SK-N-MC (cell line): ENCODE measurements at regions not wholly inside any gene's neighbourhood (a gene's known extent, or its start where the extent isn't known, plus 50 kb on each side); places are given as distances from the start of the nearest gene placed in this dataset.

ENCODE experiments used
- DNase-seq: peaks from one replicate; pipeline ENCODE4 v3.0.0-alpha.2; 2011; ENCODE audit warnings: low read depth, low spot score
- H3K27ac ChIP-seq: fragments of 200-600 bp; sonication (generic); 2 replicates; pipeline ENCODE4 v1.5.1; 2016; ENCODE audit warnings: mixed run types
- H3K36me3 ChIP-seq: fragments of 200-600 bp; sonication (generic); 2 replicates; pipeline ENCODE4 v1.6.1; 2017; ENCODE audit warnings: antibody characterized with exemption, low read length, mixed read lengths; ENCODE audit not compliant: insufficient read depth
- H3K4me3 ChIP-seq: fragments of 200-600 bp; sonication (generic); 2 replicates; pipeline ENCODE4 v1.5.1; 2016
- H3K9ac ChIP-seq: fragments of 200-600 bp; sonication (generic); 2 replicates; pipeline ENCODE4 v1.8.0; 2017; ENCODE audit warnings: mixed run types, mixed read lengths; ENCODE audit not compliant: insufficient read length
- H3K9me3 ChIP-seq: fragments of 200-600 bp; sonication (generic); 2 replicates; pipeline ENCODE4 v1.6.1; 2017; ENCODE audit warnings: low read depth, mild to moderate bottlenecking, antibody characterized with exemption, low read length, moderate library complexity, mixed read lengths
- EZH2 ChIP-seq: fragments of 200-600 bp; sonication (generic); IDR thresholded peaks from one replicate; pipeline ENCODE4 v1.6.1; 2017; ENCODE audit warnings: antibody characterized with exemption
- FOXP2 ChIP-seq: optimal IDR thresholded peaks from 2 replicates; pipeline ENCODE3; 2011; ENCODE audit warnings: mild to moderate bottlenecking, moderate library complexity; ENCODE audit not compliant: insufficient read depth; ENCODE audit errors: extremely low read length, control extremely low read depth
- POLR2AphosphoS5 ChIP-seq: IDR thresholded peaks from 2 replicates; pipeline ENCODE4 v1.6.1; 2012; ENCODE audit warnings: mild to moderate bottlenecking, low read depth, low read length, borderline replicate concordance

GRCh38 chr13:21228738-21229137, 52.3 kb downstream of the MRPL57 start:
- Histone ChIP-seq H3K36me3 (no peaks in the 10 kb centered on the region), H3K4me3 (no peak overlapping the region), H3K9me3 (no peaks in the 10 kb centered on the region), H3K27ac (no peak overlapping the region), H3K9ac (no peak overlapping the region)
- no peak for TF ChIP-seq FOXP2
- no peak for DNase-seq

DNA sequence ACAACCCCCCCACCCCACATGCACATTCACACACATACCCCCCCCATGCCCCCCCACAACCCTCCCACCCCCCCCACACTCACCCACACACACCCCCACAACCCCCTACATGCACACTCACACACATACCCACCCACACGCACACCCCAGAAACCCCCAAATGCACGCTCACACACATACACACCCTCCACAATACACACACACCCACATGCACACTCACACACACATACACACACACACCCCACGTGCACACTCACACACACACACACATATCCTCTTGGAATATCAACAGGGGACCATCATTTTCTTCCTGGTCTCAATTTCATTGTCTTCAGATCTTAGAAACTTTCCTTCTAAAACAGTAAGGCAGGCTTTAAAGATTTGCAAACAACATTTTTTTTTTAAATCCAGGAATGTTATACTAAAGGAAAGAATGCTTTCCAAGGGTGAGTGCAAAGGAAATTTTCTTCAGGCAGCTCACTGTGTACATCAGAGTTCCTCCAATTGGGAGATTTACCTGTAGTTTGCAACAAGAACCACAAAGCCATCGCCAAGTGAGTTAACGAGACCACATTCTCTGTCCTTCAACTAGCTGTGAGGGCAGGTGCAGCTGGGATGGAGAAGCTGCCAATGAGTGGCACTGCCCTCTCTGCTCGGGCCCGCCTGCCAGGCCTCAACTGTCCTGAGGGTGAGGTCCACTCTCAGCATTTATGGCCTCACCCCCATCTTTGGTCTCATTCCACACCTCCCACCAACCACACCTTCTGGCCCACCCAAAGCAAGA, 53.0 kb downstream of the MRPL57 start:
- DNase-seq = no peak
- TF ChIP-seq EZH2 = no peak
- no peak for TF ChIP-seq FOXP2
- TF ChIP-seq POLR2AphosphoS5 = no peak
- no peak overlapping the region for H3K9ac ChIP-seq
- no peaks in the 10 kb centered on the region for H3K9me3 ChIP-seq
- no peak overlapping the region for H3K4me3 ChIP-seq
- no peak overlapping the region for H3K27ac ChIP-seq
- no peaks in the 10 kb centered on the region for H3K36me3 ChIP-seq

DNA sequence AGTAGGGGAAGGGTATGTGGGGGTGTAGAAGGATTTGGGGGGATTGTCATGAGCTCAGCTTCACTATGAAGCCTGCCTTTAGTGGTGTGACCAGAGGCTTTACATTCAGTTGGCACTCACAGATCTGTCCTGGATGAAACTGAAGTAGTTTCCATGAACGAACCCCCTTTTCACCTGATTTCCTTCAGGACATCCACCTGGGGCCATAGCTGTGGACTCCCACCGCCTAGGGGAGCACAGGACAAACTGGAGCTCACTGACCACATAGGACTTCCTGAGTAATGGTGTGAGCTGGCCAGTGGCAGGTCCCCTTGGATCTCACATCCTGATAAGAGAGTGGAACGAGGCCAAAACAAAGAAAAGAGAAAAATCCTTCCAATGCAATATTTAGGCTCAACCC, 54.1 kb downstream of the MRPL57 start:
- no peaks in the 10 kb centered on the region for H3K36me3 ChIP-seq
- TF ChIP-seq POLR2AphosphoS5 (no peak), FOXP2 (no peak), EZH2 (no peak)
- H3K9me3 ChIP-seq = no peaks in the 10 kb centered on the region
- H3K27ac ChIP-seq = no peak overlapping the region
- no peak overlapping the region for H3K9ac ChIP-seq
- no peak overlapping the region for H3K4me3 ChIP-seq
- DNase-seq = no peak

DNA sequence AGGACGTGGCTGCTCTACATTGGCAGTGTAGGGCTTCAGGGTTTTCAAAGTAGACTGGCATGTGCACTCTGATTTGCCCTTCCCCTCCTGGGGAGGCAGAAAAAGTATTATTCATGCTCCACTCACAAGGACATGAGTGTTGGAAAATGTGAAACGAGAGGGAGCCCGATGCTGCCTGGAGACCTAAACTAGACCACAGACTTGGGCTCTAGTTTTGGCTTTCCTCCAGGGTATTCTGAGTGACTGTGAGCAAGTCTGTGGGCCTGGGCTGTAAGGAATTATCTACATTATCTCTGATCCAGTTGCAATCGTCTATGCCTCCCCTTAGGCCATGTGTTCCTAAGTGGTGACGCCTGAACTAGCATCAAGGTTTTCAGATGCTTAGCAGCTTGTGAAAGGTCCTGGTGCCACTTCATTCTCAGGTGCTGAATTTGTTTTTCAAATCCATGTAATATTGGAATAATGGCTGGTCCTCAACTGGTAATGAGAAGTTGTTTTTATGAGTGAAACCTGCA, 55.0 kb downstream of the MRPL57 start:
- no peak overlapping the region for H3K4me3 ChIP-seq
- no peak overlapping the region for H3K9ac ChIP-seq
- H3K27ac ChIP-seq = no peak overlapping the region
- no peaks in the 10 kb centered on the region for H3K9me3 ChIP-seq
- DNase-seq = peak; percentile 20
- TF ChIP-seq FOXP2 = no peak
- no peak for TF ChIP-seq POLR2AphosphoS5
- TF ChIP-seq EZH2 = no peak
- H3K36me3 ChIP-seq = no peaks in the 10 kb centered on the region

DNA sequence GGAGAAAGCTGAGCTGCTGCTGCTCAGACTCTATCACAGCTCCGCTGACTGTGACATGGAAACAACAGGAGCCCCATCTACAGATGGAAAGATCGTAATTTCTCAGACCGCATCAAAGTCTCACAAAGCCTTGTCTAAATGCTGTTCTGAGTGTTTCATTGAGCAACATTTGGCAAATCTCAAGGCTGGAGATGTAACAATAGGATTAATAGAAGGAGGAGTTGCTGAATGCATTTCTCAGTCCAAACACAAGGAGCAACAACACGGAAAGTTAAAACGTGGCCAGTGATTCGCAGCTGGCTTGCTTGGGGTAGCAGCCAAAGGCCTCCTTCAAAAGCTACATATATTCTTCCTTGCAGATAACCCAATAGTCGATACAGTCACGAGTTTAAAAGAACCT, 55.7 kb downstream of the MRPL57 start:
- Histone ChIP-seq H3K9me3 (no peaks in the 10 kb centered on the region), H3K36me3 (no peaks in the 10 kb centered on the region), H3K27ac (no peak overlapping the region)

GRCh38 chr13:21232599-21232998, 56.1 kb downstream of the MRPL57 start:
- no peak for TF ChIP-seq EZH2
- TF ChIP-seq POLR2AphosphoS5 = no peak
- no peak for TF ChIP-seq FOXP2
- Histone ChIP-seq H3K4me3 (no peak overlapping the region), H3K9me3 (no peaks in the 10 kb centered on the region), H3K36me3 (no peaks in the 10 kb centered on the region), H3K27ac (no peak overlapping the region), H3K9ac (no peak overlapping the region)
- no peak for DNase-seq

More for the DNA sequence above, 55.7 kb downstream of the MRPL57 start:
- no peak for TF ChIP-seq EZH2
- no peak for TF ChIP-seq POLR2AphosphoS5
- no peak overlapping the region for H3K4me3 ChIP-seq
- H3K9ac ChIP-seq = no peak overlapping the region
- DNase-seq = no peak

- TF ChIP-seq EZH2 (no peak), FOXP2 (no peak), POLR2AphosphoS5 (no peak)
- Histone ChIP-seq H3K4me3 (no peak overlapping the region), H3K27ac (no peak overlapping the region), H3K9ac (no peak overlapping the region), H3K9me3 (no peaks in the 10 kb centered on the region), H3K36me3 (no peaks in the 10 kb centered on the region)
- DNase-seq = no peak
These were observed 56.6 kb downstream of the MRPL57 start for GRCh38 chr13:21233086-21233485.

GRCh38 chr13:21234526-21234925, 58.1 kb downstream of the MRPL57 start:
- no peak for TF ChIP-seq EZH2
- no peak for TF ChIP-seq POLR2AphosphoS5
- no peak for TF ChIP-seq FOXP2
- Histone ChIP-seq H3K9me3 (no peaks in the 10 kb centered on the region), H3K4me3 (no peak overlapping the region), H3K36me3 (no peaks in the 10 kb centered on the region), H3K9ac (no peak overlapping the region), H3K27ac (no peak overlapping the region)
- DNase-seq = no peak

DNA sequence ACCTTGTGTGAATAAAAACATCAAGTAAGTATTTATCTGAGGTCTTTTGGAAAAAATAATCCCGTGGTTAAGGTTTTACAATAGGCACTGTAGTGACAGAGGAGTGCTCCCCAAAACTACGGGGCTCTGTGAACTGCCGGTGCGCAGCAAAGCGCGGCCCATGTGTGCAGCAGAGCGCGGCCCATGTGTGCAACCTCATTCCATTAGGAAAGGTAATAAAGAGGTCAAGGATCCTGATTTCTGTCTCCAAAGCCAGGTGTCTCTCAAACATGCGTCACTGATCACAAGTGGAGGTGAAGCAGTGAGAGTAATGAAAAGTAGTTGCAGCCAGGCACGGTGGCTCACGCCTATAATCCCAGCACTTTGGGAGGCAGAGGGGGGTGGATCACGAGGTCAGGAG, 58.7 kb downstream of the MRPL57 start:
- Histone ChIP-seq H3K9ac (no peak overlapping the region), H3K4me3 (no peak overlapping the region), H3K36me3 (no peaks in the 10 kb centered on the region), H3K9me3 (no peaks in the 10 kb centered on the region), H3K27ac (no peak overlapping the region)
- no peak for DNase-seq
- no peak for TF ChIP-seq EZH2
- no peak for TF ChIP-seq POLR2AphosphoS5
- TF ChIP-seq FOXP2 = no peak
